ENCODE measurements at regions not wholly inside any gene's neighbourhood (a gene's known extent, or its start where the extent isn't known, plus 50 kb on each side); places are given as distances from the start of the nearest gene placed in this dataset.

- TF ChIP-seq CTCF (conservative IDR thresholded peaks at IDR 0.05) (no peak), ZFX (IDR thresholded peaks at IDR 0.05) (no peak)
Observed at GRCh38 chr5:121693864-121694263, 157.8 kb upstream of the FTMT start.

Data from C4-2B (cell line).